ENCODE measurements at regions not wholly inside any gene's neighbourhood (a gene's known extent, or its start where the extent isn't known, plus 50 kb on each side); places are given as distances from the start of the nearest gene placed in this dataset.
A peak's percentile ranks its signal among the peaks of the same experiment; 100 is the strongest.

- TF ChIP-seq EP300 (IDR thresholded peaks at IDR 0.05) (no peak), CTCF (IDR thresholded peaks at IDR 0.05) (no peak), POLR2A (IDR thresholded peaks at IDR 0.05) (no peak), POLR2AphosphoS5 (IDR thresholded peaks at IDR 0.05) (no peak)
- Histone ChIP-seq H3K36me3 (no peaks in the 10 kb centered on the region), H3K27me3 (no peaks in the 10 kb centered on the region), H3K27ac (no peak overlapping the region), H3K4me1 (no peaks in the 10 kb centered on the region), H3K9me3 (no peaks in the 10 kb centered on the region), H3K4me3 (no peak overlapping the region)
- 66 to 81% methylated on average over 2 of the region's 2 CpGs for WGBS, 2 donors
- no peak for DNase-seq
- ATAC-seq (ENCODE audit: low FRiP score in 2 of 2): no peak
Observed at GRCh38 chr3:106241593-106241992, 372.8 kb upstream of the CBLB start.

- ATAC-seq (ENCODE audit: low FRiP score in 2 of 2) (no peak), DNase-seq (no peak)
- H3K4me1 ChIP-seq: no peaks in the 10 kb centered on the region
- TF ChIP-seq POLR2AphosphoS5 (IDR thresholded peaks at IDR 0.05): no peak
- TF ChIP-seq POLR2A (IDR thresholded peaks at IDR 0.05): no peak
- no peak for TF ChIP-seq EP300 (IDR thresholded peaks at IDR 0.05)
- no peak for TF ChIP-seq CTCF (IDR thresholded peaks at IDR 0.05)
- H3K36me3 ChIP-seq: no peaks in the 10 kb centered on the region
- no peaks in the 10 kb centered on the region for H3K9me3 ChIP-seq
- WGBS, 2 donors: 71 to 95% methylated on average over 3 of the region's 3 CpGs
- no peak overlapping the region for H3K27ac ChIP-seq
- H3K27me3 ChIP-seq: no peaks in the 10 kb centered on the region
- H3K4me3 ChIP-seq: no peak overlapping the region
Observed at GRCh38 chr3:106242781-106243180, 374.0 kb upstream of the CBLB start.

GRCh38 chr3:106245400-106245799, 376.6 kb upstream of the CBLB start:
- Histone ChIP-seq H3K27me3 (no peaks in the 10 kb centered on the region), H3K27ac (no peak overlapping the region), H3K9me3 (no peaks in the 10 kb centered on the region), H3K4me1 (no peaks in the 10 kb centered on the region), H3K36me3 (no peaks in the 10 kb centered on the region), H3K4me3 (no peak overlapping the region)
- no peak for ATAC-seq (ENCODE audit: low FRiP score in 2 of 2)
- no peak for DNase-seq
- TF ChIP-seq POLR2A (IDR thresholded peaks at IDR 0.05): no peak
- TF ChIP-seq EP300 (IDR thresholded peaks at IDR 0.05): no peak
- TF ChIP-seq POLR2AphosphoS5 (IDR thresholded peaks at IDR 0.05): no peak
- no peak for TF ChIP-seq CTCF (IDR thresholded peaks at IDR 0.05)

- no peak for DNase-seq
- Histone ChIP-seq H3K36me3 (no peaks in the 10 kb centered on the region), H3K27ac (no peak overlapping the region), H3K4me3 (no peak overlapping the region), H3K27me3 (no peaks in the 10 kb centered on the region), H3K4me1 (no peaks in the 10 kb centered on the region), H3K9me3 (peaks cover 0 to 9% (median 4%) of the 10 kb centered on the region in 4 donors)
- 89% methylated on average over 5 of the region's 5 CpGs for WGBS, 2 donors
- no peak for ATAC-seq (ENCODE audit: low FRiP score in 2 of 2)
- TF ChIP-seq POLR2A (IDR thresholded peaks at IDR 0.05) (no peak), CTCF (IDR thresholded peaks at IDR 0.05) (no peak), POLR2AphosphoS5 (IDR thresholded peaks at IDR 0.05) (no peak), EP300 (IDR thresholded peaks at IDR 0.05) (no peak)
Observed at GRCh38 chr3:106247902-106248684, 379.3 kb upstream of the CBLB start.

GRCh38 chr3:106249159-106249558, 380.3 kb upstream of the CBLB start:
- H3K36me3 ChIP-seq: no peaks in the 10 kb centered on the region
- no peaks in the 10 kb centered on the region for H3K27me3 ChIP-seq
- peaks cover 0 to 9% (median 4%) of the 10 kb centered on the region in 4 donors for H3K9me3 ChIP-seq
- TF ChIP-seq POLR2A (IDR thresholded peaks at IDR 0.05) (no peak), EP300 (IDR thresholded peaks at IDR 0.05) (peak in 1 of 4 donors; percentile 21), POLR2AphosphoS5 (IDR thresholded peaks at IDR 0.05) (no peak)
- no peak overlapping the region for H3K4me3 ChIP-seq
- H3K27ac ChIP-seq: no peak overlapping the region
- DNase-seq (no peak), ATAC-seq (ENCODE audit: low FRiP score in 2 of 2) (no peak)
- 58 to 80% methylated on average over 2 of the region's 2 CpGs for WGBS, 2 donors
- H3K4me1 ChIP-seq: no peaks in the 10 kb centered on the region

Measured in upper lobe of left lung (tissue), 6 donors.